Left lobe of liver (tissue), 2 donors: ENCODE measurements at regions not wholly inside any gene's neighbourhood (a gene's known extent, or its start where the extent isn't known, plus 50 kb on each side); places are given as distances from the start of the nearest gene placed in this dataset.

Experiments used
- ATAC-seq: fragments of 200-7000 bp; cut with Tn5 transposase; one replicate; pipeline ENCODE4 v1.9.1; 2020; ENCODE audit warnings: mild to moderate bottlenecking, moderate library complexity
- DNase-seq: peaks from one replicate; pipeline ENCODE4 v3.0.0-alpha.2; 2020; ENCODE audit warnings: low spot score
- donor health status: DM: no; HTN: no; CAD: no; lungs with moderate emphysema.
- donor health status: DM: no; HTN: yes; CAD: no.

DNA sequence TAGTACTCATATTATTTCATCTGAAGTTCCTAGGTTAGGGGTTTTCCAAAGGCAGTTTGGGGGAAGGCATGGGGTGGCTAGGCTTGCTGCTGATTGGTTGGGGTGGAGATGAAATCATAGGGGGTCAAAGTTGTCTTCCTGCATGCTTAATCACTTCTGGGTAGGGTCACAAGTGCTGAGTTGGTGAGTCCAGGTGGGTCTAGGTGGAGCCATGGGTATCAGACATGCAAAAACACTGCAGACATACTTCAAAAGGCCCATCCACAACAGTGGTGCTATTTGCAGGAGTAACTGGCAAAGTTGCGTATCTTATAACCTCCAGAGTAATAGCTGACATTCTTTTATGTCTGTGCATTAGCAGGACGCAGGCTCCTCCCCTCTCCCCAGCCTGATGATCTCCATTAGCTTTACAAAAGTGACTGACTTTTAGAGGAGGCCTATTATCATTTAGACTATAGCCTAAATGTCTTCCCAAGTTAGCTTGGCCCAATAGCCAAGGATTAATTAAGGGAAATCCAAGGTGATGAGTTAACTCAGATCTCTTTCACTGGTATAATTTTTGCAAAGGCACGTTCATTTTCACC is 374.4 kb upstream of the PRMT6 start:
- ATAC-seq (no peak), DNase-seq (no peak)

DNA sequence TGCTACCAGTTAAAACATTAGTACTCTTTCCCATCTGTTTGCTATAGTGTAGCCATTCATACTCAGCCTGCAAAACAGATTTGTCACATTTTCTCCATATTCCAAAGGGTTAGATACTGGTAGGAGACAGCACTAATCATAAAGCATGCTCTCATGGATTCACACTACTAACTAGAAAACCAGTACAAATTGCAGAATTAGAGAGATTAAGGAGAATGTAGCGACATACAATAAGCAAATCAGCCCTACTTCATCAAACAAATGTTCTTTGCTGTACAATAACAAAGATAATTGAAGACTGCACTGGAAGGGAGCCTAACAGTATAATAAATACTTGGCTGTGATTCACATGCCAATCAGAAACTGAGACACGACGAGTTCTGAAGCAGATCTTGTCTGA is 368.0 kb upstream of the PRMT6 start:
- ATAC-seq (no peak), DNase-seq (no peak)

- no peak for ATAC-seq
- no peak for DNase-seq
Observed at GRCh38 chr1:106698660-106699059, 357.8 kb upstream of the PRMT6 start.

DNA sequence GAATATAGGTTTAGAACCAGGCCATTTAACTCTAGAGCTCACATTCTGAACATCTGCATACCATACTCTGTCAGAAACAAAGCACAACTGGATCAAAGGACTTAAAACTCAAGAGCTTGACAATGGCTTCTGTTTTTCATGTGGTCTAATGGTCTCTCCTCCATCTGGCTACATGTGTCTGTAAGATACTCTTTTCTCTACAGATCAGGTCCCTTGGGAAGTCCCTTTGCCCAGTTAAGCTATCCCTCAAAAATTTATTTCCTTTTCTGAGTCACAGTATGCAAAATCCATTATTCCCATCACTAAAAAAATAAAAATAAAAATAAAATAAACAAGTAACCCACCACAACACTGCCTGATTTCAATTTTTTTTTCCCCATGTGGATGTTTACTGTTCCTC is 357.0 kb upstream of the PRMT6 start:
- ATAC-seq (no peak), DNase-seq (no peak)

GRCh38 chr1:106700211-106700610 is 356.3 kb upstream of the PRMT6 start:
- ATAC-seq (no peak), DNase-seq (no peak)

- DNase-seq (no peak), ATAC-seq (no peak)
Observed at GRCh38 chr1:106705971-106706370, 350.5 kb upstream of the PRMT6 start.

DNA sequence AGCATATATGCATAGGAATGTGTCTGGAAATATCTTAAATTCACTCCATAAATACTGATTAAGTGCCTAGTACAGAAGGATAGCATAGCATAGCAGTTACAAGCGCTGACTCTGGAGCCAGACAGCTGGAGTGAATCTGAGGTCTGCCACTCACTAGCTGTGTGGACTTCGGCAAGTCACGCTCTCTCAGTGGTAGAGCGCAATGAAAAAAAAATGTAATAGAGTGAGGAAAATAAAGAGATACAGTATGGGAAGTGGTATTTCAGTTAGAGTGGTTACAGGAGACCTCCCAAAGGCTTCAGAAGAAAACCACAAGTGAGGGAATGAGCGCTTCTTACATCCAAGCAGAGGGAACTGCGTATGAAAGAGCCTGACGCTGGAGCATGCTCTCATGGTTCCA is 338.9 kb upstream of the PRMT6 start:
- ATAC-seq: no peak
- DNase-seq: no peak

- DNase-seq (no peak), ATAC-seq (no peak)
Observed at GRCh38 chr1:106721790-106722189, 334.7 kb upstream of the PRMT6 start.

GRCh38 chr1:106722466-106722865 is 334.0 kb upstream of the PRMT6 start:
- ATAC-seq (no peak), DNase-seq (no peak)

DNA sequence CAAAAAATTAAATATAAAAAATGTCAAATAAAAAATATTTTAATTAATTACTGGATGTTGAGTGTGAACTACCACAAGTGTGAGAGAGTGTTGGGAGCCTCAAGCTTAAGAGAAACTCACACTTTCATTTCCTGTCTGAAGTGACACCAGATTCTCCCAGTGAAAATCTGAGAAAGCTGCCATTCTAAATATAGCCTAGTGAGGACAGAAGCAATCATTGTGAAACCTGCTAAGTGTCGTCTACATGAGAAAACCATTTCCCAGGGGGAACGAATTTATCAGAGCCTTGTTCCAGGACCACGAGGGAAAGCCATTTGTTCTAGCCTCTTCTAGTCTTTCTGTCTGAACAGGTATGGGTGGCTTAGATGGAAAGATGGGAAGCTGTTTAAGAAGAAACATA is 329.3 kb upstream of the PRMT6 start:
- ATAC-seq: no peak
- no peak for DNase-seq

- ATAC-seq: no peak
- DNase-seq: no peak
Observed at GRCh38 chr1:106746448-106747085, 309.9 kb upstream of the PRMT6 start.

DNA sequence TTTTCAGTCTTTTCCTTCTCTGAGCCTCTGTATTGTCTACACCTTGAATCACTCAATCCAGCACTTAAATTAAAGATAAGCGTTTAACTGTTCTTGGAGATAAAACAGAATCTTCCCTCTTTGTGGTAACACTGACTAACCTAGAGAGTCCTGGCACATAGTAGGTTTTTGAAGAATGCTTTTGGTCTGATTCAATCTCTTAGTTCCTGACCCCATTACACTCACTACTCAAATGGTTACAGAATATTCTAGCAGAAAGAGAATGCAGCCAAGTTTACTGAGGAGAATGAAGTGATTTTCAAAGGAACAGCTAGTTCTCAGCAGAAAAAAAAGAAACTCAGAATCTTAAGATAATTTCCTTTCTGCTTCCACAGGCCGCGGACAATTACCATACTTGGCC is 309.2 kb upstream of the PRMT6 start:
- DNase-seq (no peak), ATAC-seq (no peak)

DNA sequence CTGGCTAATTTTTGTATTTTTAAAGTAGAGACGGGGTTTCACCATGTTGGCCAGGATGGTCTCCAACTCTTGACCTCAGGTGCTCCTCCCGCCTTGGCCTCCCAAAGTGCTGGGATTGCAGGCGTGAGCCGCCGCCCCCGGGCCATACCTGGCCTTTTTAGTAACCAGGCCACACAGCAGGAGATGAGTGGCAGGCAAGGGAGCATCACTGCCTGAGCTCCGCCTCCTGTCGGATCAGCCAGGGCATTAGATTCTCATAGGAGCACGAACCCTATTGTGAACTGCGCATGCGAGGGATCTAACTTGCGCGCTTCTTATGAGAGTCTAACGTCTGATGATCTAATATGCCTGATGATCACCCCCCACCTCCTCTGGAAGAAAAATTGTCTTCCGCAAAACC is 308.7 kb upstream of the PRMT6 start:
- no peak for DNase-seq

DNA sequence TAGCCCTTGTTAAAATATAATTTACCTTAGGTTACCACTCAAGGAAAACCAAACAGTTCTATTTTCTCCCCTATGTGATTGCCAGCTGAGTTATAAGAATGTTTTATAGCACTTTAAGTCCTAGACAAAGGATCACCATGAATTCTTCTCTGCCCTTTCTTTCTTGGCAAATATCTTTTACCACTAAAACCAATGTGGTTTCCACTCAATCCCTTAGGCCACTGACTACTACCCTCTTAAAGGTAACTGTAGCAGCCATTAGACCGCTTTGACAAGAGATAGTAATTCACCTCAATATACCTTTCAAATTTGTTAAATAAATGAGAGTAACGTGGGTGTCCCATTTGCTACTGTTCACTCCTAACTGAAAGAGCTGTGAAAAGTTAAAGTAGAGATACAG is 307.9 kb upstream of the PRMT6 start:
- no peak for DNase-seq
- ATAC-seq: no peak

More for the DNA sequence above, 308.7 kb upstream of the PRMT6 start:
- no peak for ATAC-seq

DNA sequence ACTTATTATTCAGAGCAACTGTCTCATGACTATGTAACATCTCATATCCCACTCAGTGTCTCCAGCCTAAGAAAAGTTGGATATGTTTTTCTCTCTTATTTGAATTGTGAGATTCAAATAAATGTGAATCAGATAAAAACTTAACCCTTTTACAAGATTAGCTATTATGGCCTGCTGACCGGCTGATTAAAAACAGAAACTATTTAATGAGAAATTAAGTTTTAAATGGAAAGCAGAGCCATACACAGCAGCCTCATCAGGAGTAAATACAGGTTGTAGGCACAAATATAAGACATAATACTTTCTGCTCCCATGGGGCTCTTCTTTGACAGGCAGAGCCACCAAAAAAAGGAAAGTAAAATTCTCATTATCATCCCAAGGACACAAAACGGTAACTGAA is 307.0 kb upstream of the PRMT6 start:
- ATAC-seq (no peak), DNase-seq (no peak)

GRCh38 chr1:106749906-106750305 is 306.6 kb upstream of the PRMT6 start:
- ATAC-seq (no peak), DNase-seq (no peak)

GRCh38 chr1:106751002-106751401 is 305.5 kb upstream of the PRMT6 start:
- DNase-seq: no peak
- no peak for ATAC-seq

GRCh38 chr1:106753066-106753465 is 303.4 kb upstream of the PRMT6 start:
- DNase-seq: no peak
- ATAC-seq: no peak

GRCh38 chr1:106754957-106755356 is 301.5 kb upstream of the PRMT6 start:
- DNase-seq (no peak), ATAC-seq (no peak)

DNA sequence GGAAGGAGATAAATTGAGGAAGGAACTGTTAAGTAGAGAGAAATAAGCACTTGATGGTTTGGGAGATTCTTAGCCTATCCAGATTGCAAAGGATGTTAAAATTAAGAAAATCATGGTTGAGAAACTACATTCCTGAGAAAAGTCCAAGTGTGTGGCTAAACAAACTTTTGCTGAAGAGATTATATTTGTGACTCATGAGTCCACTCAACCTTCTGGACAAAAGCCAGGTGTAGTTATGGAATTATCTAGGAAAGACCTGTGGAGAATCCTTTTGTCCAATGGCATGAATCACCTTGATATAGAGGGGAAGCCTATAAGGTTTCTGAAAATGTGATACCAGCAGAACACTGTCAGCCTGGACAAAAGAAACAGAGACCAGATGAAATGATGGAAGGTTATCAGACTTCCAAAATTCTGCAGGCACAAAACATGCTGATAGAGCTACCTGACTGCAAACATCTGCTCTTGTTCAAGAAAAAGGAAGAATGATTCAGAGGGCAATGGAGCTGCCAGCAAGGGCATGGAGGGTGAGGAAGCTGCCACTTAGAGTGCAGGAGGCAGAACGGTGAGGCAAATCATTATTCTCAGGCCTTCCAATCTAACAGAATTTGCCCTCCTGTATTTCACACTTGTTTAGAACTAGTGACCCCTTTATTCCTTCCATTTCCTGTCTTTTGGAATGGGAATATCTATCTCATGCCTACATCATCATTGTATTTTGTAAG is 300.6 kb upstream of the PRMT6 start:
- no peak for ATAC-seq
- DNase-seq: no peak

DNA sequence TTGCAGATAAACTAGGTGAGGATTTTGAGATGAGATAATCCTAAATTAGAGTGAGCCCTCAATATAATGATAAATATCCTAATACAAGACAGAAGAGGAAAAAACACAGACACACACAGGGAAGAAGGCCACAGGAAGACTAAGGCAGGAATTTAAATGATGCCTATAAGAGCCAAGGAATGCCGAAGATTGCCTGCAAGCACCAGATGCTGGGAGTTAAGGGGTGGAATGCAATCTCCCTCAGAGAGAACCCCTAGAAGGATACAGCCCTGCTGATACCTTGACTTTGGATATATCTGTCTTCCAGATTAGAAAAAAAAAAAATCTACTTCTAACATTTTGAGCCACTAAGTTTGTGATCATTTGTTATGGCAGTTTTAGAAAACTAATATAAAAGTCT is 299.7 kb upstream of the PRMT6 start:
- ATAC-seq (no peak), DNase-seq (no peak)

GRCh38 chr1:106768077-106768476 is 288.4 kb upstream of the PRMT6 start:
- DNase-seq: no peak

GRCh38 chr1:106768501-106768900 is 288.0 kb upstream of the PRMT6 start:
- no peak for DNase-seq
- no peak for ATAC-seq

More at GRCh38 chr1:106768077-106768476, 288.4 kb upstream of the PRMT6 start:
- ATAC-seq: no peak
